ENCODE measurements at regions not wholly inside any gene's neighbourhood (a gene's known extent, or its start where the extent isn't known, plus 50 kb on each side); places are given as distances from the start of the nearest gene placed in this dataset.

- TF ChIP-seq CTCF (IDR thresholded peaks at IDR 0.05) = no peak
- no peak for TF ChIP-seq EZH2phosphoT487 (IDR thresholded peaks at IDR 0.05)
Measured at GRCh38 chr10:123514996-123515395, 151.2 kb upstream of the GPR26 start.

Measured in neural progenitor cell (in vitro differentiated cells).